Right atrium auricular region (tissue), 2 donors: ENCODE measurements at regions not wholly inside any gene's neighbourhood (a gene's known extent, or its start where the extent isn't known, plus 50 kb on each side); places are given as distances from the start of the nearest gene placed in this dataset.

ENCODE experiments used
- DNase-seq: peaks from one replicate; pipeline ENCODE4 v3.0.0-alpha.2; 2019; ENCODE audit warnings: low spot score
- H3K27ac ChIP-seq, 2 donors: fragments of 200-600 bp; sonication (generic); 1 replicate in 1 of 2; 2 replicates in 1 of 2; pipeline ENCODE4 v1.5.1; 2016 to 2019
- H3K27me3 ChIP-seq, 2 donors: fragments of 200-600 bp; sonication (generic); one replicate each; pipeline versions ENCODE4 v1.5.1 to v1.6.0; 2017 to 2019
- H3K36me3 ChIP-seq: fragments of 200-600 bp; sonication (generic); one replicate; pipeline ENCODE4 v1.5.1; 2016
- H3K4me1 ChIP-seq, 2 donors: fragments of 200-600 bp; sonication (generic); one replicate each; pipeline versions ENCODE4 v1.5.1 to v1.6.0; 2017 to 2019
- H3K4me3 ChIP-seq, 2 donors: fragments of 200-600 bp; sonication (generic); 1 replicate in 1 of 2; 2 replicates in 1 of 2; pipeline ENCODE4 v1.5.1; 2017 to 2019; ENCODE audit warnings: mild to moderate bottlenecking in 1 of 2, moderate library complexity in 1 of 2
- H3K9me3 ChIP-seq, 2 donors: fragments of 200-600 bp; sonication (generic); one replicate each; pipeline ENCODE4 v1.5.1; 2019
- CTCF ChIP-seq, 2 donors: fragments of 200-600 bp; sonication (generic); IDR thresholded peaks; one replicate each; pipeline ENCODE4 v1.5.1; 2019; ENCODE audit warnings: antibody characterized with exemption in 2 of 2

- Histone ChIP-seq H3K36me3 (no peaks in the 10 kb centered on the region), H3K4me3 (no peak overlapping the region), H3K27me3 (no peaks in the 10 kb centered on the region), H3K4me1 (no peaks in the 10 kb centered on the region), H3K9me3 (no peaks in the 10 kb centered on the region), H3K27ac (no peak overlapping the region)
- no peak for TF ChIP-seq CTCF (IDR thresholded peaks at IDR 0.05)
- DNase-seq, result no peak
Measured at GRCh38 chr2:51483720-51484119, 451.8 kb upstream of the NRXN1 start.

- no peak for DNase-seq
- no peaks in the 10 kb centered on the region for H3K9me3 ChIP-seq
- TF ChIP-seq CTCF (IDR thresholded peaks at IDR 0.05), result no peak
- H3K36me3 ChIP-seq, result no peaks in the 10 kb centered on the region
- H3K4me3 ChIP-seq, result no peak overlapping the region
- H3K27me3 ChIP-seq, result no peaks in the 10 kb centered on the region
- H3K27ac ChIP-seq, result no peak overlapping the region
- no peaks in the 10 kb centered on the region for H3K4me1 ChIP-seq
Measured at GRCh38 chr2:51472783-51473182, 440.9 kb upstream of the NRXN1 start.

GRCh38 chr2:51472300-51472699 is 440.4 kb upstream of the NRXN1 start:
- DNase-seq, result no peak
- no peak for TF ChIP-seq CTCF (IDR thresholded peaks at IDR 0.05)
- Histone ChIP-seq H3K4me1 (no peaks in the 10 kb centered on the region), H3K4me3 (no peak overlapping the region), H3K9me3 (no peaks in the 10 kb centered on the region), H3K36me3 (no peaks in the 10 kb centered on the region), H3K27me3 (no peaks in the 10 kb centered on the region), H3K27ac (no peak overlapping the region)

GRCh38 chr2:51469102-51469501 is 437.2 kb upstream of the NRXN1 start:
- no peak for TF ChIP-seq CTCF (IDR thresholded peaks at IDR 0.05)
- Histone ChIP-seq H3K27me3 (no peaks in the 10 kb centered on the region), H3K4me1 (no peaks in the 10 kb centered on the region), H3K9me3 (no peaks in the 10 kb centered on the region), H3K36me3 (no peaks in the 10 kb centered on the region), H3K27ac (no peak overlapping the region), H3K4me3 (no peak overlapping the region)
- DNase-seq, result no peak

GRCh38 chr2:51465326-51465725 is 433.4 kb upstream of the NRXN1 start:
- no peak for DNase-seq
- H3K4me3 ChIP-seq, result no peak overlapping the region
- TF ChIP-seq CTCF (IDR thresholded peaks at IDR 0.05), result no peak
- H3K4me1 ChIP-seq, result no peaks in the 10 kb centered on the region
- no peaks in the 10 kb centered on the region for H3K36me3 ChIP-seq
- no peak overlapping the region for H3K27ac ChIP-seq
- H3K9me3 ChIP-seq, result no peaks in the 10 kb centered on the region
- no peaks in the 10 kb centered on the region for H3K27me3 ChIP-seq

- Histone ChIP-seq H3K9me3 (no peaks in the 10 kb centered on the region), H3K27me3 (no peaks in the 10 kb centered on the region), H3K4me3 (no peak overlapping the region), H3K4me1 (no peaks in the 10 kb centered on the region), H3K36me3 (no peaks in the 10 kb centered on the region), H3K27ac (no peak overlapping the region)
- no peak for TF ChIP-seq CTCF (IDR thresholded peaks at IDR 0.05)
- no peak for DNase-seq
Measured at GRCh38 chr2:51454177-51454576, 422.2 kb upstream of the NRXN1 start.
